WTC11 (cell line): ENCODE measurements at regions not wholly inside any gene's neighbourhood (a gene's known extent, or its start where the extent isn't known, plus 50 kb on each side); places are given as distances from the start of the nearest gene placed in this dataset.

Experiments used
- ATAC-seq: fragments of 200-7000 bp; cut with Tn5 transposase; 2 replicates; pipeline ENCODE4 v1.10.0; 2021; ENCODE audit warnings: mild to moderate bottlenecking, moderate library complexity
- CTCF ChIA-PET: fragments of 300-600 bp; sonication (Branson Sonifier 250); formaldehyde crosslinking; loops from one replicate; lab custom pipeline; 2021; ENCODE audit warnings: antibody characterized with exemption; lab: Charles Lee
- POLR2A ChIA-PET: fragments of 350-600 bp; sonication (Branson Sonifier 250); formaldehyde crosslinking; loops from one replicate; lab custom pipeline; 2021; ENCODE audit warnings: antibody characterized with exemption; lab: Charles Lee
- DNase-seq: peaks from one replicate; pipeline ENCODE4 v3.0.0; 2021; ENCODE audit warnings: low spot score
- H3K27ac Mint-ChIP-seq: 2 replicates; pipeline ENCODE4 v1.8.0; 2021; ENCODE audit warnings: mixed read lengths
- H3K27me3 Mint-ChIP-seq: 2 replicates; pipeline ENCODE4 v1.8.0; 2021; ENCODE audit warnings: low read depth, mild to moderate bottlenecking, moderate library complexity, mixed read lengths
- H3K36me3 Mint-ChIP-seq: 2 replicates; pipeline ENCODE4 v1.8.0; 2021; ENCODE audit warnings: mixed read lengths
- H3K4me1 Mint-ChIP-seq: 2 replicates; pipeline ENCODE4 v1.8.0; 2022; ENCODE audit warnings: mixed read lengths
- H3K4me3 Mint-ChIP-seq: 2 replicates; pipeline ENCODE4 v1.8.0; 2021; ENCODE audit warnings: mild to moderate bottlenecking, moderate library complexity, mixed read lengths
- H3K9me3 Mint-ChIP-seq: 2 replicates; pipeline ENCODE4 v1.8.0; 2021; ENCODE audit warnings: mixed read lengths
- ATF1 ChIP-seq: sonication (generic); formaldehyde crosslinking; IDR thresholded peaks from 2 replicates; pipeline ENCODE4 v1.8.1; 2023; ENCODE audit warnings: mild to moderate bottlenecking, moderate library complexity, missing genetic modification reagents
- FOXJ3 ChIP-seq: sonication (generic); formaldehyde crosslinking; IDR thresholded peaks from 2 replicates; pipeline ENCODE4 v1.9.0; 2021; ENCODE audit warnings: missing genetic modification reagents, mild to moderate bottlenecking, borderline replicate concordance
- FOXK1 ChIP-seq: sonication (generic); formaldehyde crosslinking; IDR thresholded peaks from 2 replicates; pipeline ENCODE4 v1.8.0; 2022; ENCODE audit warnings: mild to moderate bottlenecking, moderate library complexity, missing genetic modification reagents
- HMGA2 ChIP-seq: fragments of 250-450 bp; sonication (Bioruptor Pico); IDR thresholded peaks from 2 replicates; pipeline ENCODE4 v1.4.0; 2021; ENCODE audit warnings: mild to moderate bottlenecking, moderate library complexity
- MXD4 ChIP-seq: fragments of 250-450 bp; sonication (Bioruptor Pico); IDR thresholded peaks from 2 replicates; pipeline ENCODE4 v1.8.0; 2021; ENCODE audit warnings: mild to moderate bottlenecking, moderate library complexity, borderline replicate concordance
- NR1H2 ChIP-seq: sonication (generic); formaldehyde crosslinking; IDR thresholded peaks from 2 replicates; pipeline ENCODE4 v1.9.0; 2021; ENCODE audit warnings: mild to moderate bottlenecking, moderate library complexity, missing genetic modification reagents
- RORB ChIP-seq: fragments of 250-450 bp; sonication (Bioruptor Pico); IDR thresholded peaks from 2 replicates; pipeline ENCODE4 v1.9.0; 2021; ENCODE audit warnings: mild to moderate bottlenecking
- ZNF232 ChIP-seq: sonication (generic); formaldehyde crosslinking; IDR thresholded peaks from 2 replicates; pipeline ENCODE4 v1.8.0; 2022; ENCODE audit warnings: mild to moderate bottlenecking, missing genetic modification reagents
- ZNF263 ChIP-seq: sonication (generic); formaldehyde crosslinking; IDR thresholded peaks from 2 replicates; pipeline ENCODE4 v1.8.1; 2022; ENCODE audit warnings: low read depth, mild to moderate bottlenecking, moderate library complexity, missing genetic modification reagents
- ZNF396 ChIP-seq: fragments of 250-450 bp; sonication (Bioruptor Pico); IDR thresholded peaks from 2 replicates; pipeline ENCODE4 v1.8.0; 2021; ENCODE audit warnings: mild to moderate bottlenecking, moderate library complexity, borderline replicate concordance
- ZNF416 ChIP-seq: fragments of 250-450 bp; sonication (Bioruptor Pico); IDR thresholded peaks from 2 replicates; pipeline ENCODE4 v1.9.0; 2021; ENCODE audit warnings: mild to moderate bottlenecking, inconsistent platforms
- TF ChIP-seq, protein P1 (sequence below): sonication (generic); formaldehyde crosslinking; IDR thresholded peaks from 2 replicates; pipeline ENCODE4 v1.8.1; 2022; ENCODE audit warnings: low read depth, mild to moderate bottlenecking, moderate library complexity, missing genetic modification reagents, borderline replicate concordance
- TF ChIP-seq, protein P2 (sequence below): sonication (generic); formaldehyde crosslinking; IDR thresholded peaks from 2 replicates; pipeline ENCODE4 v1.8.0; 2022; ENCODE audit warnings: mild to moderate bottlenecking, missing genetic modification reagents
- TF ChIP-seq, protein P3 (sequence below): fragments of 250-450 bp; sonication (Bioruptor Pico); IDR thresholded peaks from 2 replicates; pipeline ENCODE4 v1.9.0; 2021; ENCODE audit warnings: mild to moderate bottlenecking
- TF ChIP-seq, protein P4 (sequence below): sonication (generic); formaldehyde crosslinking; IDR thresholded peaks from 2 replicates; pipeline ENCODE4 v1.8.0; 2023; ENCODE audit warnings: mild to moderate bottlenecking, missing genetic modification reagents
- TF ChIP-seq, protein P5 (sequence below): sonication (generic); formaldehyde crosslinking; IDR thresholded peaks from 2 replicates; pipeline ENCODE4 v1.8.0; 2023; ENCODE audit warnings: missing genetic modification reagents, mild to moderate bottlenecking, borderline replicate concordance
- TF ChIP-seq, protein P6 (sequence below): sonication (generic); formaldehyde crosslinking; IDR thresholded peaks from 2 replicates; pipeline ENCODE4 v1.8.0; 2022; ENCODE audit warnings: mild to moderate bottlenecking, missing genetic modification reagents

DNA sequence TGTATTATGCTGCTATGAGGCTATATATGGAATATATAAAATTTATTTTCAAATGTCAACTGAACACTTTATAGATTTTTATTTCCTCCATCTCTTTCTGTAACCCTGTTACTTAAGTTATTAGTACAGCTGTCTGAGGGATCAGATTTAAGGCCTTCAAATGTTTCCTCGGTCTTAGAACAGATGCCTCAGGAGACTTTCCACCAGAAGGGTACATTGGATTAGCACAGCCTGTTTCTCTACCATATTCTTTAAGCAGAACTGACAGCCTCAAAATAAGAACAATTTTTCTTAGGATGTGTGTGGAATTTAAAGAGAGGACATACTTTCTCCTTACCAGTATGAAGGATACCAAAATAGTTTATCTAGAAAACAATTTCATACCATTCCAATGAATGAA, 53.0 kb upstream of the HGF start:
- TF ChIP-seq ZNF416 (no peak), MXD4 (CRISPR knock-in tag) (no peak), FOXJ3 (no peak), ZNF232 (no peak), ZNF396 (CRISPR knock-in tag) (no peak), ATF1 (CRISPR knock-in tag) (no peak), NR1H2 (CRISPR knock-in tag) (no peak), RORB (CRISPR knock-in tag) (no peak), ZNF263 (CRISPR knock-in tag) (no peak), FOXK1 (CRISPR knock-in tag) (no peak), HMGA2 (CRISPR knock-in tag) (no peak)
- TF ChIP-seq, protein P1, sequence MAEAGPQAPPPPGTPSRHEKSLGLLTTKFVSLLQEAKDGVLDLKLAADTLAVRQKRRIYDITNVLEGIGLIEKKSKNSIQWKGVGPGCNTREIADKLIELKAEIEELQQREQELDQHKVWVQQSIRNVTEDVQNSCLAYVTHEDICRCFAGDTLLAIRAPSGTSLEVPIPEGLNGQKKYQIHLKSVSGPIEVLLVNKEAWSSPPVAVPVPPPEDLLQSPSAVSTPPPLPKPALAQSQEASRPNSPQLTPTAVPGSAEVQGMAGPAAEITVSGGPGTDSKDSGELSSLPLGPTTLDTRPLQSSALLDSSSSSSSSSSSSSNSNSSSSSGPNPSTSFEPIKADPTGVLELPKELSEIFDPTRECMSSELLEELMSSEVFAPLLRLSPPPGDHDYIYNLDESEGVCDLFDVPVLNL (CRISPR knock-in tag) = no peak
- TF ChIP-seq, protein P2, sequence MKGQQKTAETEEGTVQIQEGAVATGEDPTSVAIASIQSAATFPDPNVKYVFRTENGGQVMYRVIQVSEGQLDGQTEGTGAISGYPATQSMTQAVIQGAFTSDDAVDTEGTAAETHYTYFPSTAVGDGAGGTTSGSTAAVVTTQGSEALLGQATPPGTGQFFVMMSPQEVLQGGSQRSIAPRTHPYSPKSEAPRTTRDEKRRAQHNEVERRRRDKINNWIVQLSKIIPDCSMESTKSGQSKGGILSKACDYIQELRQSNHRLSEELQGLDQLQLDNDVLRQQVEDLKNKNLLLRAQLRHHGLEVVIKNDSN (CRISPR knock-in tag) = no peak
- TF ChIP-seq, protein P3, sequence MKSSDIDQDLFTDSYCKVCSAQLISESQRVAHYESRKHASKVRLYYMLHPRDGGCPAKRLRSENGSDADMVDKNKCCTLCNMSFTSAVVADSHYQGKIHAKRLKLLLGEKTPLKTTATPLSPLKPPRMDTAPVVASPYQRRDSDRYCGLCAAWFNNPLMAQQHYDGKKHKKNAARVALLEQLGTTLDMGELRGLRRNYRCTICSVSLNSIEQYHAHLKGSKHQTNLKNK (CRISPR knock-in tag) = no peak
- TF ChIP-seq, protein P4, sequence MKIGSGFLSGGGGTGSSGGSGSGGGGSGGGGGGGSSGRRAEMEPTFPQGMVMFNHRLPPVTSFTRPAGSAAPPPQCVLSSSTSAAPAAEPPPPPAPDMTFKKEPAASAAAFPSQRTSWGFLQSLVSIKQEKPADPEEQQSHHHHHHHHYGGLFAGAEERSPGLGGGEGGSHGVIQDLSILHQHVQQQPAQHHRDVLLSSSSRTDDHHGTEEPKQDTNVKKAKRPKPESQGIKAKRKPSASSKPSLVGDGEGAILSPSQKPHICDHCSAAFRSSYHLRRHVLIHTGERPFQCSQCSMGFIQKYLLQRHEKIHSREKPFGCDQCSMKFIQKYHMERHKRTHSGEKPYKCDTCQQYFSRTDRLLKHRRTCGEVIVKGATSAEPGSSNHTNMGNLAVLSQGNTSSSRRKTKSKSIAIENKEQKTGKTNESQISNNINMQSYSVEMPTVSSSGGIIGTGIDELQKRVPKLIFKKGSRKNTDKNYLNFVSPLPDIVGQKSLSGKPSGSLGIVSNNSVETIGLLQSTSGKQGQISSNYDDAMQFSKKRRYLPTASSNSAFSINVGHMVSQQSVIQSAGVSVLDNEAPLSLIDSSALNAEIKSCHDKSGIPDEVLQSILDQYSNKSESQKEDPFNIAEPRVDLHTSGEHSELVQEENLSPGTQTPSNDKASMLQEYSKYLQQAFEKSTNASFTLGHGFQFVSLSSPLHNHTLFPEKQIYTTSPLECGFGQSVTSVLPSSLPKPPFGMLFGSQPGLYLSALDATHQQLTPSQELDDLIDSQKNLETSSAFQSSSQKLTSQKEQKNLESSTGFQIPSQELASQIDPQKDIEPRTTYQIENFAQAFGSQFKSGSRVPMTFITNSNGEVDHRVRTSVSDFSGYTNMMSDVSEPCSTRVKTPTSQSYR (CRISPR knock-in tag) = no peak
- TF ChIP-seq, protein P5, sequence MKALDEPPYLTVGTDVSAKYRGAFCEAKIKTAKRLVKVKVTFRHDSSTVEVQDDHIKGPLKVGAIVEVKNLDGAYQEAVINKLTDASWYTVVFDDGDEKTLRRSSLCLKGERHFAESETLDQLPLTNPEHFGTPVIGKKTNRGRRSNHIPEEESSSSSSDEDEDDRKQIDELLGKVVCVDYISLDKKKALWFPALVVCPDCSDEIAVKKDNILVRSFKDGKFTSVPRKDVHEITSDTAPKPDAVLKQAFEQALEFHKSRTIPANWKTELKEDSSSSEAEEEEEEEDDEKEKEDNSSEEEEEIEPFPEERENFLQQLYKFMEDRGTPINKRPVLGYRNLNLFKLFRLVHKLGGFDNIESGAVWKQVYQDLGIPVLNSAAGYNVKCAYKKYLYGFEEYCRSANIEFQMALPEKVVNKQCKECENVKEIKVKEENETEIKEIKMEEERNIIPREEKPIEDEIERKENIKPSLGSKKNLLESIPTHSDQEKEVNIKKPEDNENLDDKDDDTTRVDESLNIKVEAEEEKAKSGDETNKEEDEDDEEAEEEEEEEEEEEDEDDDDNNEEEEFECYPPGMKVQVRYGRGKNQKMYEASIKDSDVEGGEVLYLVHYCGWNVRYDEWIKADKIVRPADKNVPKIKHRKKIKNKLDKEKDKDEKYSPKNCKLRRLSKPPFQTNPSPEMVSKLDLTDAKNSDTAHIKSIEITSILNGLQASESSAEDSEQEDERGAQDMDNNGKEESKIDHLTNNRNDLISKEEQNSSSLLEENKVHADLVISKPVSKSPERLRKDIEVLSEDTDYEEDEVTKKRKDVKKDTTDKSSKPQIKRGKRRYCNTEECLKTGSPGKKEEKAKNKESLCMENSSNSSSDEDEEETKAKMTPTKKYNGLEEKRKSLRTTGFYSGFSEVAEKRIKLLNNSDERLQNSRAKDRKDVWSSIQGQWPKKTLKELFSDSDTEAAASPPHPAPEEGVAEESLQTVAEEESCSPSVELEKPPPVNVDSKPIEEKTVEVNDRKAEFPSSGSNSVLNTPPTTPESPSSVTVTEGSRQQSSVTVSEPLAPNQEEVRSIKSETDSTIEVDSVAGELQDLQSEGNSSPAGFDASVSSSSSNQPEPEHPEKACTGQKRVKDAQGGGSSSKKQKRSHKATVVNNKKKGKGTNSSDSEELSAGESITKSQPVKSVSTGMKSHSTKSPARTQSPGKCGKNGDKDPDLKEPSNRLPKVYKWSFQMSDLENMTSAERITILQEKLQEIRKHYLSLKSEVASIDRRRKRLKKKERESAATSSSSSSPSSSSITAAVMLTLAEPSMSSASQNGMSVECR = no peak
- TF ChIP-seq, protein P6, sequence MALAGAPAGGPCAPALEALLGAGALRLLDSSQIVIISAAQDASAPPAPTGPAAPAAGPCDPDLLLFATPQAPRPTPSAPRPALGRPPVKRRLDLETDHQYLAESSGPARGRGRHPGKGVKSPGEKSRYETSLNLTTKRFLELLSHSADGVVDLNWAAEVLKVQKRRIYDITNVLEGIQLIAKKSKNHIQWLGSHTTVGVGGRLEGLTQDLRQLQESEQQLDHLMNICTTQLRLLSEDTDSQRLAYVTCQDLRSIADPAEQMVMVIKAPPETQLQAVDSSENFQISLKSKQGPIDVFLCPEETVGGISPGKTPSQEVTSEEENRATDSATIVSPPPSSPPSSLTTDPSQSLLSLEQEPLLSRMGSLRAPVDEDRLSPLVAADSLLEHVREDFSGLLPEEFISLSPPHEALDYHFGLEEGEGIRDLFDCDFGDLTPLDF (CRISPR knock-in tag) = no peak
- Mint-ChIP-seq H3K9me3 (no peaks in the 10 kb centered on the region), H3K4me1 (no peaks in the 10 kb centered on the region), H3K36me3 (no peaks in the 10 kb centered on the region), H3K27me3 (no peaks in the 10 kb centered on the region), H3K27ac (no peak overlapping the region), H3K4me3 (no peak overlapping the region)
- no peak for DNase-seq
- POLR2A ChIA-PET = no interaction called here
- no peak for ATAC-seq
- CTCF ChIA-PET = no interaction called here
